IMR-90 (cell line): ENCODE measurements at regions not wholly inside any gene's neighbourhood (a gene's known extent, or its start where the extent isn't known, plus 50 kb on each side); places are given as distances from the start of the nearest gene placed in this dataset.

ENCODE experiments used
- ATAC-seq: fragments of 200-7000 bp; cut with Tn5 transposase; 2 replicates; pipeline ENCODE4 v1.9.1; 2020; ENCODE audit warnings: low read depth, mild to moderate bottlenecking, moderate library complexity
- BruUV-seq: library from RNA; stranded (reverse); fragments of 400-500 nt; replicated peaks from 2 replicates; lab custom pipeline; 2021; lab: Mats Ljungman, UMichigan
- CTCF ChIA-PET: fragments of 300-600 bp; formaldehyde crosslinking; extraction: SDS; loops from one replicate; lab custom pipeline; 2021; ENCODE audit warnings: antibody characterized with exemption; lab: Yijun Ruan, JAX
- POLR2A ChIA-PET: fragments of 300-600 bp; sonication (Branson Sonifier 250); formaldehyde crosslinking; loops from one replicate; lab custom pipeline; 2022; ENCODE audit warnings: antibody characterized with exemption; ENCODE audit not compliant: unreplicated experiment; lab: Charles Lee
- DNase-seq: peaks from one replicate; pipeline ENCODE4 v3.0.0; 2013
- H2AFZ ChIP-seq: replicated peaks from 2 replicates; pipeline ENCODE3; 2013; ENCODE audit warnings: low read length, mild to moderate bottlenecking; ENCODE audit not compliant: poor library complexity
- H2AK5ac ChIP-seq: 2 replicates; pipeline ENCODE4 v1.6.1; 2013; ENCODE audit warnings: low read depth, low read length, inconsistent platforms
- H2AK9ac ChIP-seq: replicated peaks from 2 replicates; pipeline ENCODE3; 2013; ENCODE audit warnings: mild to moderate bottlenecking, low read depth, low read length, moderate library complexity; ENCODE audit not compliant: poor library complexity
- H2BK120ac ChIP-seq: 2 replicates; pipeline ENCODE4 v1.6.1; 2013; ENCODE audit warnings: low read depth, low read length, inconsistent platforms
- H2BK15ac ChIP-seq: 3 replicates; pipeline ENCODE4 v1.6.1; 2013; ENCODE audit warnings: low read depth, low read length, inconsistent platforms
- H2BK20ac ChIP-seq: 2 replicates; pipeline ENCODE4 v1.6.1; 2013; ENCODE audit warnings: low read depth, mild to moderate bottlenecking, inconsistent platforms, low read length, moderate library complexity
- H2BK5ac ChIP-seq: 2 replicates; pipeline ENCODE4 v1.6.1; 2013; ENCODE audit warnings: mild to moderate bottlenecking, low read depth, low read length, inconsistent platforms; ENCODE audit not compliant: poor library complexity, severe bottlenecking
- H3K14ac ChIP-seq: replicated peaks from 2 replicates; pipeline ENCODE4 v1.6.1; 2013; ENCODE audit warnings: low read depth, low read length, inconsistent platforms
- H3K18ac ChIP-seq: 2 replicates; pipeline ENCODE4 v1.6.1; 2013; ENCODE audit warnings: low read depth, low read length, control low read depth
- H3K23ac ChIP-seq: 2 replicates; pipeline ENCODE4 v1.6.1; 2013; ENCODE audit warnings: low read depth, low read length, inconsistent platforms
- H3K27ac ChIP-seq: 2 replicates; pipeline ENCODE4 v1.5.1; 2013; ENCODE audit warnings: mild to moderate bottlenecking, control low read depth, low read length; ENCODE audit not compliant: insufficient read depth
- H3K27me3 ChIP-seq: 2 replicates; pipeline ENCODE4 v1.6.1; 2013; ENCODE audit warnings: low read length; ENCODE audit not compliant: control insufficient read depth, insufficient read depth
- H3K36me3 ChIP-seq: 2 replicates; pipeline ENCODE4 v1.6.1; 2013; ENCODE audit warnings: low read length, mixed read lengths; ENCODE audit not compliant: control insufficient read depth, insufficient read depth
- H3K4ac ChIP-seq: 2 replicates; pipeline ENCODE4 v1.6.1; 2013; ENCODE audit warnings: low read depth, low read length, inconsistent platforms
- H3K4me1 ChIP-seq: 2 replicates; pipeline ENCODE4 v1.6.1; 2013; ENCODE audit warnings: low read length, mixed read lengths; ENCODE audit not compliant: control insufficient read depth, insufficient read depth
- H3K4me2 ChIP-seq: 2 replicates; pipeline ENCODE4 v1.6.1; 2013; ENCODE audit warnings: low read depth, mild to moderate bottlenecking, control low read depth, low read length, moderate library complexity
- H3K4me3 ChIP-seq: 2 replicates; pipeline ENCODE4 v1.5.1; 2013; ENCODE audit warnings: low read depth, mild to moderate bottlenecking, control low read depth, low read length, moderate library complexity; ENCODE audit not compliant: insufficient read depth
- H3K56ac ChIP-seq: 2 replicates; pipeline ENCODE4 v1.6.1; 2013; ENCODE audit warnings: low read length, inconsistent platforms; ENCODE audit not compliant: insufficient read depth; ENCODE audit errors: extremely low read depth
- H3K79me1 ChIP-seq, 2 experiments: 2 replicates each; pipeline ENCODE4 v1.6.1; 2013; ENCODE audit warnings: low read length in 2 of 2, inconsistent platforms in 1 of 2, low read depth in 1 of 2
- H3K9ac ChIP-seq: 2 replicates; pipeline ENCODE4 v1.6.1; 2013; ENCODE audit warnings: low read depth, low read length, control low read depth
- H3K9me1 ChIP-seq: 2 replicates; pipeline ENCODE4 v1.6.1; 2013; ENCODE audit warnings: low read length, inconsistent platforms; ENCODE audit not compliant: insufficient read depth
- H3K9me3 ChIP-seq: 2 replicates; pipeline ENCODE4 v1.6.1; 2013; ENCODE audit warnings: low read length; ENCODE audit not compliant: control insufficient read depth, insufficient read depth
- H4K20me1 ChIP-seq: 2 replicates; pipeline ENCODE4 v1.6.1; 2013; ENCODE audit warnings: low read length, inconsistent platforms; ENCODE audit not compliant: insufficient read depth
- H4K5ac ChIP-seq: 2 replicates; pipeline ENCODE4 v1.6.1; 2013; ENCODE audit warnings: mild to moderate bottlenecking, low read depth, low read length, control low read depth
- H4K8ac ChIP-seq, 2 experiments: 2 replicates each; pipeline ENCODE4 v1.6.1; 2013; ENCODE audit warnings: low read depth in 2 of 2, low read length in 2 of 2, control low read depth in 1 of 2, inconsistent platforms in 1 of 2
- H4K91ac ChIP-seq: 2 replicates; pipeline ENCODE4 v1.6.1; 2013; ENCODE audit warnings: low read depth, low read length, inconsistent platforms; ENCODE audit not compliant: insufficient read depth
- BHLHE40 ChIP-seq: fragments of 150-350 bp; IDR thresholded peaks from 2 replicates; pipeline ENCODE4 v1.6.1; 2016; ENCODE audit warnings: mild to moderate bottlenecking, low read depth, low read length
- CEBPB ChIP-seq: IDR thresholded peaks from 2 replicates; pipeline ENCODE4 v1.6.1; 2012; ENCODE audit warnings: low read depth, low read length, improper control_type of control experiment
- CHD1 ChIP-seq: IDR thresholded peaks from 2 replicates; pipeline ENCODE4 v1.6.1; 2012; ENCODE audit warnings: low read depth, low read length, improper control_type of control experiment
- CTCF ChIP-seq: conservative IDR thresholded peaks from 2 replicates; pipeline ENCODE4 v1.5.1; 2012; ENCODE audit warnings: mild to moderate bottlenecking, low read depth, low read length, improper control_type of control experiment
- ELK1 ChIP-seq: fragments of 150-350 bp; IDR thresholded peaks from 2 replicates; pipeline ENCODE4 v1.6.1; 2016; ENCODE audit warnings: low read depth, mild to moderate bottlenecking, low read length, moderate library complexity, borderline replicate concordance
- FOS ChIP-seq: fragments of 150-350 bp; IDR thresholded peaks from 2 replicates; pipeline ENCODE4 v1.6.1; 2016; ENCODE audit warnings: low read depth, low read length
- MAFK ChIP-seq: IDR thresholded peaks from 2 replicates; pipeline ENCODE4 v1.6.1; 2012; ENCODE audit warnings: low read depth, low read length, improper control_type of control experiment
- MAZ ChIP-seq: IDR thresholded peaks from 2 replicates; pipeline ENCODE4 v1.6.1; 2012; ENCODE audit warnings: low read depth, mild to moderate bottlenecking, low read length, improper control_type of control experiment, moderate library complexity, borderline replicate concordance
- POLR2A ChIP-seq: IDR thresholded peaks from 2 replicates; pipeline ENCODE4 v1.6.1; 2012; ENCODE audit warnings: mild to moderate bottlenecking, low read depth, low read length
- RAD21 ChIP-seq: IDR thresholded peaks from 2 replicates; pipeline ENCODE4 v1.6.1; 2012; ENCODE audit warnings: low read length, improper control_type of control experiment
- RCOR1 ChIP-seq: IDR thresholded peaks from 2 replicates; pipeline ENCODE4 v1.6.1; 2012; ENCODE audit warnings: mild to moderate bottlenecking, low read length, improper control_type of control experiment; ENCODE audit not compliant: insufficient replicate concordance
- RFX5 ChIP-seq: IDR thresholded peaks from 2 replicates; pipeline ENCODE4 v1.8.0; 2012; ENCODE audit warnings: low read depth, mild to moderate bottlenecking, low read length, moderate library complexity
- SMC3 ChIP-seq: fragments of 150-350 bp; IDR thresholded peaks from 2 replicates; pipeline ENCODE4 v1.6.1; 2016; ENCODE audit warnings: low read depth, mild to moderate bottlenecking, antibody characterized with exemption, low read length, moderate library complexity
- WGBS, 2 experiments: methylation state at CpG; one replicate each; pipeline versions ENCODE4 v1.1.5 to v1.1.7; 2013; ENCODE audit warnings: missing lambda C conversion rate in 2 of 2; ENCODE audit not compliant: insufficient read length in 1 of 2; ENCODE audit errors: extremely low coverage in 2 of 2; 5-methylcytosine and 5-hydroxymethylcytosine counted together
- dilution Hi-C: fragments of 300-500 bp; cut with HindIII; formaldehyde crosslinking; loops from one replicate; pipeline ENCODE4 v1.14.3; 2018; ENCODE audit warnings: low sequenced_read_pairs; ENCODE audit not compliant: unreplicated experiment
- in situ Hi-C: fragments of 300-500 bp; cut with MboI; formaldehyde crosslinking; loops from 3 replicates; pipeline ENCODE4 v1.14.3; 2019; ENCODE audit warnings: low sequenced_read_pairs, inconsistent platforms, mixed read lengths
- intact Hi-C: fragments of 100-400 bp; cut with micrococcal nuclease; formaldehyde crosslinking; loops from 2 replicates; pipeline ENCODE4 v1.10.0; 2022
- TF ChIP-seq, protein P1 (sequence below): fragments of 150-350 bp; IDR thresholded peaks from 2 replicates; pipeline ENCODE4 v1.6.1; 2017; ENCODE audit warnings: mild to moderate bottlenecking, antibody characterized with exemption, low read length, low read depth

GRCh38 chr4:132094017-132094416 lies 1055.1 kb upstream of the PCDH10 start:
- CTCF ChIA-PET: no interaction called here

More at GRCh38 chr4:132094017-132094416, 1055.1 kb upstream of the PCDH10 start:
- H4K5ac ChIP-seq: no peak overlapping the region
- intact Hi-C loops (no loop called here), in situ Hi-C loops (no loop called here), dilution Hi-C loops (no loop called here)
- no peak overlapping the region for H2BK15ac ChIP-seq
- H3K56ac ChIP-seq: no peak overlapping the region
- peaks cover 2% of the 10 kb centered on the region; the same call in 1 of the 2 replicates for H3K9me3 ChIP-seq
- no peaks in the 10 kb centered on the region for H3K79me1 ChIP-seq
- WGBS, 2 experiments: no CpG with 5 or more reads among the region's 4 CpGs
- no peaks in the 10 kb centered on the region for H4K20me1 ChIP-seq
- H3K23ac ChIP-seq: no peak overlapping the region
- no peak overlapping the region for H4K91ac ChIP-seq
- no peak overlapping the region for H3K14ac ChIP-seq
- no peak for TF ChIP-seq CTCF
- TF ChIP-seq SMC3: no peak
- TF ChIP-seq CHD1: no peak
- no peak for TF ChIP-seq RCOR1
- no peak for TF ChIP-seq BHLHE40
- TF ChIP-seq MAFK: no peak
- TF ChIP-seq ELK1: no peak
- TF ChIP-seq RFX5: no peak
- TF ChIP-seq, protein P1, sequence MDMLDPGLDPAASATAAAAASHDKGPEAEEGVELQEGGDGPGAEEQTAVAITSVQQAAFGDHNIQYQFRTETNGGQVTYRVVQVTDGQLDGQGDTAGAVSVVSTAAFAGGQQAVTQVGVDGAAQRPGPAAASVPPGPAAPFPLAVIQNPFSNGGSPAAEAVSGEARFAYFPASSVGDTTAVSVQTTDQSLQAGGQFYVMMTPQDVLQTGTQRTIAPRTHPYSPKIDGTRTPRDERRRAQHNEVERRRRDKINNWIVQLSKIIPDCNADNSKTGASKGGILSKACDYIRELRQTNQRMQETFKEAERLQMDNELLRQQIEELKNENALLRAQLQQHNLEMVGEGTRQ: no peak
- no peak for TF ChIP-seq CEBPB
- TF ChIP-seq FOS: no peak
- no peak for TF ChIP-seq POLR2A
- TF ChIP-seq RAD21: no peak
- TF ChIP-seq MAZ: no peak
- no peaks in the 10 kb centered on the region for H3K36me3 ChIP-seq
- POLR2A ChIA-PET: no interaction called here
- ATAC-seq: no peak
- H3K4me2 ChIP-seq: no peak overlapping the region
- no peak overlapping the region for H3K4me3 ChIP-seq
- no peak overlapping the region for H2BK5ac ChIP-seq
- no peak overlapping the region for H2BK20ac ChIP-seq
- H3K9me1 ChIP-seq: no peaks in the 10 kb centered on the region
- no peak overlapping the region for H3K18ac ChIP-seq
- no peak overlapping the region for H2AK5ac ChIP-seq
- no peak overlapping the region for H2BK120ac ChIP-seq
- no peak overlapping the region for H2AK9ac ChIP-seq
- no peak overlapping the region for H4K8ac ChIP-seq
- no peak overlapping the region for H3K9ac ChIP-seq
- BruUV-seq: no TSS peak
- no peaks in the 10 kb centered on the region for H3K27me3 ChIP-seq
- no peak overlapping the region for H3K27ac ChIP-seq
- no peaks in the 10 kb centered on the region for H3K4me1 ChIP-seq
- H3K4ac ChIP-seq: no peak overlapping the region
- DNase-seq: no peak
- H2AFZ ChIP-seq: no peak overlapping the region
